ENCODE measurements at regions not wholly inside any gene's neighbourhood (a gene's known extent, or its start where the extent isn't known, plus 50 kb on each side); places are given as distances from the start of the nearest gene placed in this dataset.

- intact Hi-C loops (cut with micrococcal nuclease) = no loop called here
- Histone ChIP-seq H2AFZ (ENCODE audit: insufficient read depth, low read depth, low read length, poor library complexity, severe bottlenecking) (no peak overlapping the region), H3K27ac (ENCODE audit: low read length in 2 of 2) (no peak overlapping the region), H4K20me1 (ENCODE audit: control insufficient read depth, insufficient read depth, low read length, poor library complexity, severe bottlenecking) (no peaks in the 10 kb centered on the region), H3K79me2 (ENCODE audit: control insufficient read depth, insufficient read depth, low read length) (no peaks in the 10 kb centered on the region), H3K4me1 (ENCODE audit: control insufficient read depth in 2 of 2, insufficient read depth in 2 of 2, low read length in 2 of 2) (no peaks in the 10 kb centered on the region), H3K9ac (ENCODE audit: low read length) (no peak overlapping the region), H3K4me3 (ENCODE audit: control extremely low read depth in 1 of 5, extremely low read depth in 1 of 5, insufficient read depth in 1 of 5, low read depth in 2 of 5, low read length in 4 of 5) (no peak overlapping the region), H3K36me3 (replicated peaks in 1 of 2; ENCODE audit: control extremely low read depth in 1 of 2, control insufficient read depth in 1 of 2, extremely low read depth in 1 of 2, insufficient read depth in 2 of 2, low read length in 1 of 2) (no peaks in the 10 kb centered on the region), H3K27me3 (replicated peaks in 1 of 4; ENCODE audit: control extremely low read depth in 1 of 4, control insufficient read depth in 3 of 4, insufficient read depth in 4 of 4, low read length in 3 of 4) (no peaks in the 10 kb centered on the region), H3K4me2 (replicated peaks; ENCODE audit: low read depth, low read length, poor library complexity, severe bottlenecking) (no peak overlapping the region), H3K9me3 (ENCODE audit: control extremely low read depth in 1 of 3, control insufficient read depth in 2 of 3, insufficient read depth in 1 of 3, low read length in 2 of 3) (no peaks in the 10 kb centered on the region)
- DNase-seq (no peak), ATAC-seq (ENCODE audit: low read depth) (no peak)
- peaks cover 5% of the 10 kb centered on the region for H3K9me3 Mint-ChIP-seq (ENCODE audit: insufficient read depth)
- TF ChIP-seq CTCF (IDR thresholded peaks at IDR 0.05) (no peak), EZH2 (IDR thresholded peaks at IDR 0.05; ENCODE audit: borderline replicate concordance, insufficient read depth, low read depth, low read length, poor library complexity, severe bottlenecking) (no peak)
- no CpG with 5 or more reads among the region's 2 CpGs for WGBS (ENCODE audit: insufficient coverage)
- ChIA-PET POLR2A (no interaction called here), CTCF (no interaction called here)
- H3K4me3 Mint-ChIP-seq = no peak overlapping the region
- H3K27ac Mint-ChIP-seq = no peak overlapping the region
- H3K4me1 Mint-ChIP-seq = no peaks in the 10 kb centered on the region
- H3K27me3 Mint-ChIP-seq = no peaks in the 10 kb centered on the region
Observed at GRCh38 chr9:102273952-102274351, 535.5 kb upstream of the GRIN3A start.

- no peak for ATAC-seq (ENCODE audit: low read depth)
- Mint-ChIP-seq H3K27me3 (no peaks in the 10 kb centered on the region), H3K4me1 (no peaks in the 10 kb centered on the region), H3K9me3 (ENCODE audit: insufficient read depth) (peaks cover 4% of the 10 kb centered on the region), H3K27ac (no peak overlapping the region), H3K4me3 (no peak overlapping the region)
- no peaks in the 10 kb centered on the region for H3K27me3 ChIP-seq (replicated peaks in 1 of 4; ENCODE audit: control extremely low read depth in 1 of 4, control insufficient read depth in 3 of 4, insufficient read depth in 4 of 4, low read length in 3 of 4)
- H3K4me2 ChIP-seq (replicated peaks; ENCODE audit: low read depth, low read length, poor library complexity, severe bottlenecking) = no peak overlapping the region
- POLR2A ChIA-PET = no interaction called here
- H3K9ac ChIP-seq (ENCODE audit: low read length) = no peak overlapping the region
- H3K4me3 ChIP-seq (ENCODE audit: control extremely low read depth in 1 of 5, extremely low read depth in 1 of 5, insufficient read depth in 1 of 5, low read depth in 2 of 5, low read length in 4 of 5) = no peak overlapping the region
- H4K20me1 ChIP-seq (ENCODE audit: control insufficient read depth, insufficient read depth, low read length, poor library complexity, severe bottlenecking) = no peaks in the 10 kb centered on the region
- H3K27ac ChIP-seq (ENCODE audit: low read length in 2 of 2) = no peak overlapping the region
- H3K9me3 ChIP-seq (ENCODE audit: control extremely low read depth in 1 of 3, control insufficient read depth in 2 of 3, insufficient read depth in 1 of 3, low read length in 2 of 3) = no peaks in the 10 kb centered on the region
- WGBS (ENCODE audit: insufficient coverage) = 92% methylated on average over 2 of the region's 3 CpGs
- no peak for TF ChIP-seq CTCF (IDR thresholded peaks at IDR 0.05)
- no peak for TF ChIP-seq EZH2 (IDR thresholded peaks at IDR 0.05; ENCODE audit: borderline replicate concordance, insufficient read depth, low read depth, low read length, poor library complexity, severe bottlenecking)
- H3K4me1 ChIP-seq (ENCODE audit: control insufficient read depth in 2 of 2, insufficient read depth in 2 of 2, low read length in 2 of 2) = no peaks in the 10 kb centered on the region
- CTCF ChIA-PET = no interaction called here
- no peaks in the 10 kb centered on the region for H3K36me3 ChIP-seq (replicated peaks in 1 of 2; ENCODE audit: control extremely low read depth in 1 of 2, control insufficient read depth in 1 of 2, extremely low read depth in 1 of 2, insufficient read depth in 2 of 2, low read length in 1 of 2)
- DNase-seq = no peak
- intact Hi-C loops (cut with micrococcal nuclease) = no loop called here
- no peaks in the 10 kb centered on the region for H3K79me2 ChIP-seq (ENCODE audit: control insufficient read depth, insufficient read depth, low read length)
- no peak overlapping the region for H2AFZ ChIP-seq (ENCODE audit: insufficient read depth, low read depth, low read length, poor library complexity, severe bottlenecking)
Observed at GRCh38 chr9:102253099-102253498, 514.7 kb upstream of the GRIN3A start.

Measured in B cell (primary cell).